ENCODE measurements at regions not wholly inside any gene's neighbourhood (a gene's known extent, or its start where the extent isn't known, plus 50 kb on each side); places are given as distances from the start of the nearest gene placed in this dataset.

- no peak for DNase-seq
Observed at GRCh38 chr12:97005174-97005573, 98.1 kb downstream of the NEDD1 start.

- DNase-seq: no peak
Observed at GRCh38 chr12:97005646-97006045, 98.6 kb downstream of the NEDD1 start.

GRCh38 chr12:97006585-97006984 is 99.5 kb downstream of the NEDD1 start:
- no peak for DNase-seq

GRCh38 chr12:97016163-97016562 is 109.1 kb downstream of the NEDD1 start:
- DNase-seq: no peak

GRCh38 chr12:97017213-97017612 is 110.2 kb downstream of the NEDD1 start:
- DNase-seq: no peak

GRCh38 chr12:97022536-97023230 is 115.6 kb downstream of the NEDD1 start:
- peak; percentile 87 for DNase-seq

GRCh38 chr12:97024393-97024792 is 117.3 kb downstream of the NEDD1 start:
- no peak for DNase-seq

- DNase-seq: no peak
Observed at GRCh38 chr12:97026901-97027300, 119.8 kb downstream of the NEDD1 start.

- no peak for DNase-seq
Observed at GRCh38 chr12:97027482-97027881, 120.4 kb downstream of the NEDD1 start.

GRCh38 chr12:97038131-97038530 is 131.1 kb downstream of the NEDD1 start:
- DNase-seq: no peak

GRCh38 chr12:97038834-97039233 is 131.8 kb downstream of the NEDD1 start:
- no peak for DNase-seq

GRCh38 chr12:97046901-97047300 is 139.8 kb downstream of the NEDD1 start:
- no peak for DNase-seq

GRCh38 chr12:97047361-97047760 is 140.3 kb downstream of the NEDD1 start:
- no peak for DNase-seq

GRCh38 chr12:97048421-97049035 is 141.5 kb downstream of the NEDD1 start:
- DNase-seq: no peak

GRCh38 chr12:97050509-97050908 is 143.5 kb downstream of the NEDD1 start:
- DNase-seq: no peak

- no peak for DNase-seq
Observed at GRCh38 chr12:97051341-97051740, 144.3 kb downstream of the NEDD1 start.

GRCh38 chr12:97061171-97061570 is 154.1 kb downstream of the NEDD1 start:
- DNase-seq: no peak

GRCh38 chr12:97063292-97063935 is 156.4 kb downstream of the NEDD1 start:
- no peak for DNase-seq

- DNase-seq: no peak
Observed at GRCh38 chr12:97075161-97075933, 168.3 kb downstream of the NEDD1 start.

GRCh38 chr12:97075934-97076630 is 169.0 kb downstream of the NEDD1 start:
- no peak for DNase-seq

- peak; percentile 62 for DNase-seq
Observed at GRCh38 chr12:97076912-97077311, 169.9 kb downstream of the NEDD1 start.

- no peak for DNase-seq
Observed at GRCh38 chr12:97082029-97082428, 175.0 kb downstream of the NEDD1 start.

- no peak for DNase-seq
Observed at GRCh38 chr12:97093187-97093683, 186.2 kb downstream of the NEDD1 start.
